ENCODE measurements at regions not wholly inside any gene's neighbourhood (a gene's known extent, or its start where the extent isn't known, plus 50 kb on each side); places are given as distances from the start of the nearest gene placed in this dataset.

- TF ChIP-seq POLR2A (IDR thresholded peaks at IDR 0.05; ENCODE audit: low read length) (no peak), GATA1 (IDR thresholded peaks at IDR 0.05; ENCODE audit: low read depth, low read length) (no peak)
Observed at GRCh38 chr9:18146329-18146728, 327.6 kb upstream of the ADAMTSL1 start.

Measured in erythroblast (primary cell).